GM12872 (cell line): ENCODE measurements at regions not wholly inside any gene's neighbourhood (a gene's known extent, or its start where the extent isn't known, plus 50 kb on each side); places are given as distances from the start of the nearest gene placed in this dataset.

Experiments used
- CTCF ChIP-seq: IDR thresholded peaks from 3 replicates; pipeline ENCODE4 v1.5.1; 2011; ENCODE audit warnings: low read depth, mild to moderate bottlenecking, low read length, moderate library complexity; ENCODE audit not compliant: insufficient read depth

GRCh38 chr4:35562861-35563260 is 681.5 kb downstream of the ARAP2 start:
- no peak for TF ChIP-seq CTCF

- TF ChIP-seq CTCF: no peak
These were observed 678.7 kb downstream of the ARAP2 start for GRCh38 chr4:35565640-35566039.

- TF ChIP-seq CTCF: no peak
These were observed 653.3 kb downstream of the ARAP2 start for GRCh38 chr4:35591035-35591434.

GRCh38 chr4:35604252-35604651 is 640.1 kb downstream of the ARAP2 start:
- no peak for TF ChIP-seq CTCF

- no peak for TF ChIP-seq CTCF
These were observed 639.6 kb downstream of the ARAP2 start for GRCh38 chr4:35604724-35605123.

- no peak for TF ChIP-seq CTCF
These were observed 636.1 kb downstream of the ARAP2 start for GRCh38 chr4:35608205-35608604.

GRCh38 chr4:35614120-35614519 is 630.2 kb downstream of the ARAP2 start:
- no peak for TF ChIP-seq CTCF

GRCh38 chr4:35639929-35640328 is 604.4 kb downstream of the ARAP2 start:
- no peak for TF ChIP-seq CTCF
